Embryonic facial prominence (tissue), 1 donor: ENCODE measurements at regions not wholly inside any gene's neighbourhood (a gene's known extent, or its start where the extent isn't known, plus 50 kb on each side); places are given as distances from the start of the nearest gene placed in this dataset.

ENCODE experiments used
- DNase-seq: peaks from one replicate; pipeline ENCODE4 v3.0.0-alpha.2; 2016; ENCODE audit errors: extremely low spot score

GRCh38 chr11:104830508-104830907, 67.8 kb downstream of the CASP12 start:
- DNase-seq, result no peak

GRCh38 chr11:104830080-104830479, 68.2 kb downstream of the CASP12 start:
- DNase-seq, result peak; percentile 10

- no peak for DNase-seq
Observed at GRCh38 chr11:104826772-104827171, 71.5 kb downstream of the CASP12 start.

- DNase-seq, result no peak
Observed at GRCh38 chr11:104823657-104824056, 74.6 kb downstream of the CASP12 start.

- DNase-seq, result no peak
Observed at GRCh38 chr11:104820431-104820830, 77.8 kb downstream of the CASP12 start.

- DNase-seq, result no peak
Observed at GRCh38 chr11:104819603-104820002, 78.7 kb downstream of the CASP12 start.

- no peak for DNase-seq
Observed at GRCh38 chr11:104819107-104819506, 79.2 kb downstream of the CASP12 start.

- no peak for DNase-seq
Observed at GRCh38 chr11:104817973-104818372, 80.3 kb downstream of the CASP12 start.

- no peak for DNase-seq
Observed at GRCh38 chr11:104813532-104813931, 84.7 kb downstream of the CASP12 start.

GRCh38 chr11:104812103-104812788, 86.0 kb downstream of the CASP12 start:
- no peak for DNase-seq

GRCh38 chr11:104803776-104804175, 94.5 kb downstream of the CASP12 start:
- DNase-seq, result no peak

- DNase-seq, result no peak
Observed at GRCh38 chr11:104799251-104799650, 99.0 kb downstream of the CASP12 start.

- no peak for DNase-seq
Observed at GRCh38 chr11:104798789-104799188, 99.5 kb downstream of the CASP12 start.

GRCh38 chr11:104796301-104796700, 102.0 kb downstream of the CASP12 start:
- DNase-seq, result no peak

- DNase-seq, result no peak
Observed at GRCh38 chr11:104795501-104796213, 102.6 kb downstream of the CASP12 start.

GRCh38 chr11:104792861-104793260, 105.4 kb downstream of the CASP12 start:
- no peak for DNase-seq

GRCh38 chr11:104791896-104792295, 106.4 kb downstream of the CASP12 start:
- no peak for DNase-seq

GRCh38 chr11:104784684-104785460, 113.4 kb downstream of the CASP12 start:
- DNase-seq, result no peak

GRCh38 chr11:104783241-104783640, 115.0 kb downstream of the CASP12 start:
- no peak for DNase-seq

GRCh38 chr11:104782377-104782754, 115.9 kb downstream of the CASP12 start:
- no peak for DNase-seq

GRCh38 chr11:104781719-104782376, 116.4 kb downstream of the CASP12 start:
- DNase-seq, result no peak

- DNase-seq, result no peak
Observed at GRCh38 chr11:104781037-104781436, 117.2 kb downstream of the CASP12 start.
